Neural cell (in vitro differentiated cells): ENCODE measurements at regions not wholly inside any gene's neighbourhood (a gene's known extent, or its start where the extent isn't known, plus 50 kb on each side); places are given as distances from the start of the nearest gene placed in this dataset.

Experiments
- H2AFZ ChIP-seq: fragments of 200-600, 300-800 bp; sonication (generic), shearing (Covaris generic); 2 replicates; pipeline ENCODE4 v1.6.0; 2014; ENCODE audit warnings: low read depth, mild to moderate bottlenecking, antibody characterized with exemption, low read length, moderate library complexity
- H3F3A ChIP-seq: fragments of 200-600 bp; shearing (Covaris generic); 2 replicates; pipeline ENCODE4 v1.6.1; 2016; ENCODE audit warnings: mild to moderate bottlenecking, moderate library complexity, mixed read lengths, antibody characterized with exemption, low read length; ENCODE audit not compliant: insufficient read depth, poor library complexity, severe bottlenecking
- H3K27ac ChIP-seq: fragments of 200-600, 300-800 bp; sonication (generic), shearing (Covaris generic); 2 replicates; pipeline ENCODE4 v1.5.1; 2014; ENCODE audit warnings: mild to moderate bottlenecking, low read length, moderate library complexity
- H3K27me3 ChIP-seq: fragments of 300-800, 200-600 bp; sonication (generic), shearing (Covaris generic); 2 replicates; pipeline ENCODE4 v1.6.0; 2014; ENCODE audit warnings: mild to moderate bottlenecking, low read depth, low read length, moderate library complexity; ENCODE audit not compliant: insufficient read depth
- H3K36me3 ChIP-seq: fragments of 300-800, 200-600 bp; sonication (generic), shearing (Covaris generic); 2 replicates; pipeline ENCODE4 v1.5.1; 2014; ENCODE audit warnings: mild to moderate bottlenecking, antibody characterized with exemption, low read length, moderate library complexity; ENCODE audit not compliant: insufficient read depth
- H3K4me2 ChIP-seq: fragments of 300-800, 200-600 bp; sonication (generic), shearing (Covaris generic); 2 replicates; pipeline ENCODE4 v1.6.0; 2014; ENCODE audit warnings: mild to moderate bottlenecking, low read length
- H3K4me3 ChIP-seq: fragments of 300-800, 200-600 bp; sonication (generic), shearing (Covaris generic); 2 replicates; pipeline ENCODE4 v1.5.1; 2014; ENCODE audit warnings: mild to moderate bottlenecking, low read length, moderate library complexity
- H3K79me2 ChIP-seq: fragments of 200-600 bp; shearing (Covaris generic); replicated peaks from 2 replicates; pipeline ENCODE4 v1.6.0; 2014; ENCODE audit warnings: mild to moderate bottlenecking, low read length, moderate library complexity; ENCODE audit not compliant: insufficient read depth
- H3K9ac ChIP-seq: fragments of 300-800, 200-600 bp; sonication (generic), shearing (Covaris generic); 2 replicates; pipeline ENCODE4 v1.6.1; 2016; ENCODE audit warnings: mild to moderate bottlenecking, low read length, mixed read lengths
- H3K9me2 ChIP-seq: fragments of 200-600 bp; shearing (Covaris generic); 2 replicates; pipeline ENCODE4 v1.6.1; 2016; ENCODE audit warnings: mild to moderate bottlenecking, low read length, mixed read lengths; ENCODE audit not compliant: insufficient read depth
- H3K9me3 ChIP-seq: fragments of 200-600, 300-800 bp; sonication (generic), shearing (Covaris generic); 2 replicates; pipeline ENCODE4 v1.6.1; 2016; ENCODE audit warnings: mild to moderate bottlenecking, mixed run types, low read length, moderate library complexity, mixed read lengths
- H4K20me1 ChIP-seq: fragments of 200-600 bp; shearing (Covaris generic); 2 replicates; pipeline ENCODE4 v1.6.1; 2016; ENCODE audit warnings: mild to moderate bottlenecking, mixed run types; ENCODE audit not compliant: insufficient read depth
- CTCF ChIP-seq: fragments of 450-650 bp; IDR thresholded peaks from 2 replicates; pipeline ENCODE4 v1.5.1; 2014; ENCODE audit warnings: antibody characterized with exemption, mild to moderate bottlenecking, moderate library complexity; ENCODE audit not compliant: poor library complexity, severe bottlenecking
- EP300 ChIP-seq: fragments of 450-650 bp; conservative IDR thresholded peaks from 2 replicates; pipeline ENCODE4 v1.6.1; 2014; ENCODE audit warnings: antibody characterized with exemption, mild to moderate bottlenecking, moderate library complexity; ENCODE audit not compliant: poor library complexity, severe bottlenecking
- EZH2 ChIP-seq: fragments of 200-600, 300-800 bp; shearing (Covaris generic), sonication (generic); IDR thresholded peaks from 2 replicates; pipeline ENCODE4 v1.6.1; 2014; ENCODE audit warnings: antibody characterized with exemption, low read length, borderline replicate concordance, mild to moderate bottlenecking; ENCODE audit not compliant: insufficient read depth, poor library complexity, severe bottlenecking
- MXI1 ChIP-seq: fragments of 450-650 bp; conservative IDR thresholded peaks from 2 replicates; pipeline ENCODE4 v1.6.1; 2014; ENCODE audit warnings: antibody characterized with exemption, mild to moderate bottlenecking; ENCODE audit not compliant: poor library complexity, severe bottlenecking
- POLR2AphosphoS5 ChIP-seq: IDR thresholded peaks from 2 replicates; pipeline ENCODE4 v1.6.1; 2012
- RAD21 ChIP-seq: fragments of 450-650 bp; conservative IDR thresholded peaks from 2 replicates; pipeline ENCODE4 v1.6.1; 2014; ENCODE audit warnings: antibody characterized with exemption, mild to moderate bottlenecking, moderate library complexity
- REST ChIP-seq: IDR thresholded peaks from 2 replicates; pipeline ENCODE4 v1.6.1; 2012; ENCODE audit warnings: borderline replicate concordance
- SMC3 ChIP-seq: fragments of 450-650 bp; conservative IDR thresholded peaks from 2 replicates; pipeline ENCODE4 v1.6.1; 2014; ENCODE audit warnings: antibody characterized with exemption, mild to moderate bottlenecking, moderate library complexity; ENCODE audit not compliant: poor library complexity
- TAF1 ChIP-seq: IDR thresholded peaks from 2 replicates; pipeline ENCODE4 v1.6.1; 2012; ENCODE audit warnings: low read depth

- Histone ChIP-seq H3K4me2 (no peak overlapping the region), H3K4me3 (no peak overlapping the region), H3K9me2 (no peaks in the 10 kb centered on the region), H3K36me3 (no peaks in the 10 kb centered on the region), H3K9me3 (no peaks in the 10 kb centered on the region), H3K79me2 (no peaks in the 10 kb centered on the region), H3F3A (no peaks in the 10 kb centered on the region), H3K27ac (no peak overlapping the region), H3K27me3 (no peaks in the 10 kb centered on the region), H3K9ac (no peak overlapping the region), H4K20me1 (no peaks in the 10 kb centered on the region), H2AFZ (no peak overlapping the region)
- no peak for TF ChIP-seq TAF1
- no peak for TF ChIP-seq EZH2
- TF ChIP-seq CTCF: no peak
- TF ChIP-seq SMC3: no peak
- TF ChIP-seq EP300: no peak
- no peak for TF ChIP-seq REST
- no peak for TF ChIP-seq RAD21
- no peak for TF ChIP-seq MXI1
- no peak for TF ChIP-seq POLR2AphosphoS5
These were observed 55.5 kb upstream of the MRPS22 start for GRCh38 chr3:139288266-139288821.

- H3K79me2 ChIP-seq: no peaks in the 10 kb centered on the region
- H2AFZ ChIP-seq: no peak overlapping the region
- TF ChIP-seq CTCF (no peak), MXI1 (no peak), RAD21 (no peak), TAF1 (no peak), EP300 (no peak), REST (no peak), EZH2 (no peak)
- H3K27ac ChIP-seq: no peak overlapping the region
- H3K9ac ChIP-seq: no peak overlapping the region
- no peaks in the 10 kb centered on the region for H3K36me3 ChIP-seq
- H3F3A ChIP-seq: no peaks in the 10 kb centered on the region
- H3K4me2 ChIP-seq: no peak overlapping the region
- no peaks in the 10 kb centered on the region for H3K9me3 ChIP-seq
- no peaks in the 10 kb centered on the region for H3K27me3 ChIP-seq
- no peaks in the 10 kb centered on the region for H4K20me1 ChIP-seq
- no peaks in the 10 kb centered on the region for H3K9me2 ChIP-seq
- no peak overlapping the region for H3K4me3 ChIP-seq
These were observed 53.8 kb upstream of the MRPS22 start for GRCh38 chr3:139289860-139290524.
